SK-N-SH (cell line): ENCODE measurements at regions not wholly inside any gene's neighbourhood (a gene's known extent, or its start where the extent isn't known, plus 50 kb on each side); places are given as distances from the start of the nearest gene placed in this dataset.

Experiments used
- CTCF ChIP-seq: fragments of 200-600 bp; sonication (generic); IDR thresholded peaks from 2 replicates; pipeline ENCODE4 v1.6.1; 2017; ENCODE audit warnings: antibody characterized with exemption, mild to moderate bottlenecking, moderate library complexity
- MAX ChIP-seq: IDR thresholded peaks from 2 replicates; pipeline ENCODE4 v1.4.0; 2012; ENCODE audit warnings: low read depth
- NRF1 ChIP-seq: IDR thresholded peaks from 2 replicates; pipeline ENCODE4 v1.6.1; 2012; ENCODE audit warnings: low read depth, mild to moderate bottlenecking, low read length
- POLR2AphosphoS5 ChIP-seq: IDR thresholded peaks from 2 replicates; pipeline ENCODE4 v1.6.1; 2012; ENCODE audit warnings: low read depth, low read length
- RAD21 ChIP-seq: IDR thresholded peaks from 2 replicates; pipeline ENCODE4 v1.6.1; 2012; ENCODE audit warnings: mild to moderate bottlenecking, low read length
- REST ChIP-seq: IDR thresholded peaks from 2 replicates; pipeline ENCODE4 v1.6.1; 2012; ENCODE audit warnings: mild to moderate bottlenecking, low read depth, low read length, moderate library complexity
- SMC3 ChIP-seq: IDR thresholded peaks from 2 replicates; pipeline ENCODE4 v1.6.1; 2012; ENCODE audit warnings: low read depth, low read length, improper control_type of control experiment
- ZBTB33 ChIP-seq: IDR thresholded peaks from 2 replicates; pipeline ENCODE4 v1.4.0; 2012; ENCODE audit warnings: low read depth, borderline replicate concordance

- TF ChIP-seq NRF1 (no peak), CTCF (no peak), ZBTB33 (no peak), MAX (no peak), SMC3 (no peak), POLR2AphosphoS5 (no peak), REST (no peak), RAD21 (no peak)
Observed at GRCh38 chr5:72040513-72040912, 66.8 kb upstream of the MAP1B start.
